MM.1S (cell line): ENCODE measurements at regions not wholly inside any gene's neighbourhood (a gene's known extent, or its start where the extent isn't known, plus 50 kb on each side); places are given as distances from the start of the nearest gene placed in this dataset.

Source experiments
- DNase-seq: peaks from one replicate; pipeline ENCODE4 v3.0.0-alpha.2; 2015
- H2AFZ ChIP-seq: fragments of 300-600 bp; sonication (generic); 2 replicates; pipeline ENCODE4 v1.6.0; 2016; ENCODE audit warnings: antibody characterized with exemption, low read length
- H3F3A ChIP-seq: fragments of 300-600 bp; sonication (generic); 2 replicates; pipeline ENCODE4 v1.6.1; 2016; ENCODE audit warnings: mild to moderate bottlenecking, antibody characterized with exemption, low read length, moderate library complexity, mixed read lengths; ENCODE audit not compliant: insufficient read depth
- H3K27ac ChIP-seq: fragments of 300-600 bp; sonication (generic); 2 replicates; pipeline ENCODE4 v1.5.1; 2016; ENCODE audit warnings: mild to moderate bottlenecking, low read length
- H3K27me3 ChIP-seq: fragments of 300-600 bp; sonication (generic); replicated peaks from 2 replicates; pipeline ENCODE4 v1.6.0; 2016; ENCODE audit warnings: low read length; ENCODE audit not compliant: insufficient read depth
- H3K36me3 ChIP-seq: fragments of 300-600 bp; sonication (generic); replicated peaks from 2 replicates; pipeline ENCODE4 v1.6.1; 2016; ENCODE audit warnings: mild to moderate bottlenecking, low read length, mixed read lengths; ENCODE audit not compliant: insufficient read depth
- H3K4me1 ChIP-seq: fragments of 300-600 bp; sonication (generic); 2 replicates; pipeline ENCODE4 v1.6.1; 2016; ENCODE audit warnings: low read length, mixed read lengths
- H3K4me2 ChIP-seq: fragments of 300-600 bp; sonication (generic); 2 replicates; pipeline ENCODE4 v1.6.0; 2016; ENCODE audit warnings: low read depth, low read length
- H3K4me3 ChIP-seq: fragments of 300-600 bp; sonication (generic); 2 replicates; pipeline ENCODE4 v1.5.1; 2016; ENCODE audit warnings: low read length, mixed read lengths
- H3K79me2 ChIP-seq: fragments of 300-600 bp; sonication (generic); 2 replicates; pipeline ENCODE4 v1.6.1; 2016; ENCODE audit warnings: mixed run types, low read length, mixed read lengths
- H3K9ac ChIP-seq: fragments of 300-600 bp; sonication (generic); 2 replicates; pipeline ENCODE4 v1.6.1; 2016; ENCODE audit warnings: low read length, mixed read lengths
- H3K9me2 ChIP-seq: fragments of 300-600 bp; sonication (generic); replicated peaks from 2 replicates; pipeline ENCODE4 v1.6.1; 2016; ENCODE audit warnings: mild to moderate bottlenecking, low read length, mixed read lengths; ENCODE audit not compliant: insufficient read depth
- H3K9me3 ChIP-seq: fragments of 300-600 bp; sonication (generic); replicated peaks from 2 replicates; pipeline ENCODE4 v1.6.1; 2016; ENCODE audit warnings: mild to moderate bottlenecking, low read length, mixed read lengths; ENCODE audit not compliant: insufficient read depth
- H4K20me1 ChIP-seq: fragments of 300-600 bp; sonication (generic); 2 replicates; pipeline ENCODE4 v1.6.1; 2016; ENCODE audit warnings: mild to moderate bottlenecking, low read length, moderate library complexity, mixed read lengths; ENCODE audit not compliant: insufficient read depth
- EZH2 ChIP-seq: fragments of 300-600 bp; sonication (generic); optimal IDR thresholded peaks from 2 replicates; pipeline ENCODE3; 2017; ENCODE audit warnings: low read depth, mild to moderate bottlenecking, antibody characterized with exemption, low read length, mixed read lengths
- EZH2phosphoT487 ChIP-seq: fragments of 300-600 bp; sonication (generic); IDR thresholded peaks from 2 replicates; pipeline ENCODE4 v1.6.1; 2018; ENCODE audit warnings: antibody characterized with exemption, low read length
- TF ChIP-seq, protein P1 (sequence below): fragments of 300-600 bp; sonication (generic); IDR thresholded peaks from 2 replicates; pipeline ENCODE4 v1.5.1; 2016; ENCODE audit warnings: antibody characterized with exemption, low read length, mixed read lengths

DNA sequence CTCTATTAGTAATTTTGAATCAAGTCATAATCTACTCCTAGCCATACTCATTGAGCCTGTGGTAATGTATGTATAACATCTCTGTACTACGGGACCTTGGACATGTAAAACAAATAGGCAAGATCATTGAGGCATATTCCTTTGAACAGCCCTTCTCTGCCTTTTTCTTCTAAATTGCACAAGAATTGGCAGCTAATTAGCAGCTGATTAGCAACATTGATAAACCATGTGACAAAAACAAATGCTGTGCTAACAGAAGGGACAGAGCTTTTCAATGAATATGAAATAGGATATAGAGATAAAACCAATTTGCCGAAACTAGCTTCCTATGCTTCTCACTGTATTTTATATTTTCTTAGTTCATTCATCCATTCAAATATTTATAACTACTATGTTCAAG, 1474.2 kb downstream of the FAM181B start:
- TF ChIP-seq EZH2 (no peak), EZH2phosphoT487 (no peak)
- TF ChIP-seq, protein P1, sequence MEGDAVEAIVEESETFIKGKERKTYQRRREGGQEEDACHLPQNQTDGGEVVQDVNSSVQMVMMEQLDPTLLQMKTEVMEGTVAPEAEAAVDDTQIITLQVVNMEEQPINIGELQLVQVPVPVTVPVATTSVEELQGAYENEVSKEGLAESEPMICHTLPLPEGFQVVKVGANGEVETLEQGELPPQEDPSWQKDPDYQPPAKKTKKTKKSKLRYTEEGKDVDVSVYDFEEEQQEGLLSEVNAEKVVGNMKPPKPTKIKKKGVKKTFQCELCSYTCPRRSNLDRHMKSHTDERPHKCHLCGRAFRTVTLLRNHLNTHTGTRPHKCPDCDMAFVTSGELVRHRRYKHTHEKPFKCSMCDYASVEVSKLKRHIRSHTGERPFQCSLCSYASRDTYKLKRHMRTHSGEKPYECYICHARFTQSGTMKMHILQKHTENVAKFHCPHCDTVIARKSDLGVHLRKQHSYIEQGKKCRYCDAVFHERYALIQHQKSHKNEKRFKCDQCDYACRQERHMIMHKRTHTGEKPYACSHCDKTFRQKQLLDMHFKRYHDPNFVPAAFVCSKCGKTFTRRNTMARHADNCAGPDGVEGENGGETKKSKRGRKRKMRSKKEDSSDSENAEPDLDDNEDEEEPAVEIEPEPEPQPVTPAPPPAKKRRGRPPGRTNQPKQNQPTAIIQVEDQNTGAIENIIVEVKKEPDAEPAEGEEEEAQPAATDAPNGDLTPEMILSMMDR = no peak
- Histone ChIP-seq H4K20me1 (no peaks in the 10 kb centered on the region), H3K4me1 (no peaks in the 10 kb centered on the region), H3K27ac (no peak overlapping the region), H3K4me2 (no peak overlapping the region), H3K9ac (no peak overlapping the region), H3K27me3 (no peaks in the 10 kb centered on the region), H3K79me2 (no peaks in the 10 kb centered on the region), H3K4me3 (no peak overlapping the region), H3K9me3 (no peaks in the 10 kb centered on the region), H3K36me3 (no peaks in the 10 kb centered on the region), H3K9me2 (no peaks in the 10 kb centered on the region), H2AFZ (no peak overlapping the region), H3F3A (no peaks in the 10 kb centered on the region)
- no peak for DNase-seq

DNA sequence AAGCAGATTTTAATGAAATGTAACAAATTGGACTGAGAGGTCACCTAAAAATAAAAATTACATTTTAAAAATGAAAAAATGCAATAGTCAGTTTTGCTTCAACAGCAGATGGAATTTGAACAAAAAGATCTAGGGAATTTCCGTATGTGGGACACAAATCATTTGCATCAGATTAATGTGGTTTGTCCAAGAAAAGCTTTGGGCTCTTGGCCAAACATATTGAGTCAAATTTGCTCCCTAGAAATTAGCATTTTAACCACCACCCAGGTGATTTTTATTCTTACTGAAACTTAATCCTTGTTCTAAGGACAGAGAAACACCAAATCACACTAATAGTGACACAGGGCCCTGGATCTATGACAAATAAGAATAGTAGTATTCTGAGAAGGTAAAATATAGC, 1477.8 kb downstream of the FAM181B start:
- TF ChIP-seq EZH2phosphoT487 (no peak), EZH2 (no peak)
- TF ChIP-seq, protein P1 = no peak
- Histone ChIP-seq H3F3A (no peaks in the 10 kb centered on the region), H3K9me3 (no peaks in the 10 kb centered on the region), H3K27me3 (no peaks in the 10 kb centered on the region), H3K36me3 (no peaks in the 10 kb centered on the region; the same call in 1 of the 2 replicates), H3K27ac (no peak overlapping the region), H4K20me1 (no peaks in the 10 kb centered on the region), H3K9me2 (no peaks in the 10 kb centered on the region), H3K4me2 (no peak overlapping the region), H3K9ac (no peak overlapping the region), H3K79me2 (no peaks in the 10 kb centered on the region), H2AFZ (no peak overlapping the region), H3K4me1 (no peaks in the 10 kb centered on the region), H3K4me3 (no peak overlapping the region)
- DNase-seq = no peak

DNA sequence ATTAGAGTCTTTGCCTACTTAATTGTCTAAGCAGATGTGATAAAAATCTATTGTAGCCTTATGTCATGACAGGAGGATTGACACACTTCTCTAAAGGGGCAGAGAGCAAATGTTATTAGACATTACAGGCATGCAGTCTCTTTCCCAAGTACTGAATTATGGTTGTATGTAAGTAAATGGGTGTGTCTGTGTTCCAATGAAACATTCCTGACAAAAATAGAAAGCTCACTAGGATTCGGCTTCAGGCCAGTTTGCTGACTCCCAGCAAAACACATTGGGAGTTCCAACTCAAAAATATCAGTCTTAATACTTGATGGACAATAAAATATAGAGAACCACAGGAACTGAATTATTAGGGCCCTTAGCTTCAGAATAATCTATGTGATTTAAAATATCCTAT, 1480.4 kb downstream of the FAM181B start:
- Histone ChIP-seq H3K79me2 (no peaks in the 10 kb centered on the region), H3K9me2 (no peaks in the 10 kb centered on the region), H3K9me3 (no peaks in the 10 kb centered on the region), H3K36me3 (no peaks in the 10 kb centered on the region; the same call in 1 of the 2 replicates), H2AFZ (no peak overlapping the region), H3K9ac (no peak overlapping the region), H3K4me2 (no peak overlapping the region), H4K20me1 (no peaks in the 10 kb centered on the region), H3K4me1 (no peaks in the 10 kb centered on the region), H3K4me3 (no peak overlapping the region), H3K27me3 (no peaks in the 10 kb centered on the region), H3K27ac (no peak overlapping the region), H3F3A (no peaks in the 10 kb centered on the region)
- no peak for DNase-seq
- TF ChIP-seq EZH2phosphoT487 (no peak), EZH2 (no peak)
- TF ChIP-seq, protein P1 = no peak
